HG03571 (cell line): ENCODE measurements at regions not wholly inside any gene's neighbourhood (a gene's known extent, or its start where the extent isn't known, plus 50 kb on each side); places are given as distances from the start of the nearest gene placed in this dataset.
"Not testable (repeated sequence)": the region's sequence is repeated elsewhere in the genome, so short reads cannot be mapped to it uniquely, and the experiment has no call there.

Experiments used
- ATAC-seq: cut with Tn5 transposase; IDR thresholded peaks from one replicate; pipeline ENCODE4 v1.9.1; 2021; ENCODE audit not compliant: unreplicated experiment

GRCh38 chr4:4670869-4671268 is 129.0 kb upstream of the STX18 start:
- no peak for ATAC-seq

- no peak for ATAC-seq
Measured at GRCh38 chr4:4668355-4669210, 126.7 kb upstream of the STX18 start.

GRCh38 chr4:4667622-4668081 is 125.8 kb upstream of the STX18 start:
- ATAC-seq: no peak

- ATAC-seq: no peak
Measured at GRCh38 chr4:4666693-4667621, 125.1 kb upstream of the STX18 start.

GRCh38 chr4:4666187-4666586 is 124.3 kb upstream of the STX18 start:
- no peak for ATAC-seq

- no peak for ATAC-seq
Measured at GRCh38 chr4:4664234-4664633, 122.4 kb upstream of the STX18 start.

GRCh38 chr4:4663028-4663427 is 121.2 kb upstream of the STX18 start:
- no peak for ATAC-seq

GRCh38 chr4:4662230-4662629 is 120.4 kb upstream of the STX18 start:
- no peak for ATAC-seq

GRCh38 chr4:4659871-4660651 is 118.2 kb upstream of the STX18 start:
- no peak for ATAC-seq

- ATAC-seq: no peak
Measured at GRCh38 chr4:4658052-4658451, 116.2 kb upstream of the STX18 start.

GRCh38 chr4:4656977-4657376 is 115.1 kb upstream of the STX18 start:
- no peak for ATAC-seq

GRCh38 chr4:4655901-4656300 is 114.1 kb upstream of the STX18 start:
- ATAC-seq: no peak

- ATAC-seq: no peak
Measured at GRCh38 chr4:4655011-4655410, 113.2 kb upstream of the STX18 start.

GRCh38 chr4:4651811-4652755 is 110.2 kb upstream of the STX18 start:
- ATAC-seq: no peak

- ATAC-seq: no peak
Measured at GRCh38 chr4:4647041-4647440, 105.2 kb upstream of the STX18 start.

- no peak for ATAC-seq
Measured at GRCh38 chr4:4645743-4646142, 103.9 kb upstream of the STX18 start.

GRCh38 chr4:4644277-4644676 is 102.4 kb upstream of the STX18 start:
- not testable (repeated sequence) for ATAC-seq

GRCh38 chr4:4643743-4644142 is 101.9 kb upstream of the STX18 start:
- ATAC-seq: not testable (repeated sequence)

GRCh38 chr4:4643306-4643705 is 101.5 kb upstream of the STX18 start:
- no peak for ATAC-seq

- ATAC-seq: no peak
Measured at GRCh38 chr4:4642496-4643000, 100.7 kb upstream of the STX18 start.
